ENCODE measurements at regions not wholly inside any gene's neighbourhood (a gene's known extent, or its start where the extent isn't known, plus 50 kb on each side); places are given as distances from the start of the nearest gene placed in this dataset.

GRCh38 chr6:170178561-170179477 is 112.1 kb downstream of the DLL1 start:
- TF ChIP-seq CTCF (IDR thresholded peaks at IDR 0.05), result no peak
- no peak for TF ChIP-seq POLR2A (IDR thresholded peaks at IDR 0.05)
